Stomach (tissue), 8 donors: ENCODE measurements at regions not wholly inside any gene's neighbourhood (a gene's known extent, or its start where the extent isn't known, plus 50 kb on each side); places are given as distances from the start of the nearest gene placed in this dataset.
"Not testable (repeated sequence)": the region's sequence is repeated elsewhere in the genome, so short reads cannot be mapped to it uniquely, and the experiment has no call there.

Experiments used
- DNase-seq, 2 donors: peaks; one replicate each; pipeline versions ENCODE4 v3.0.0 to v3.0.0-alpha.2; 2013 to 2019
- H3K27ac ChIP-seq, 5 donors: fragments of 200-600 bp in 4 of 5; sonication (generic) in 4 of 5; one replicate each; pipeline ENCODE4 v1.5.1; 2013 to 2019; ENCODE audit warnings: mild to moderate bottlenecking in 1 of 5, moderate library complexity in 1 of 5
- H3K27me3 ChIP-seq, 3 donors: fragments of 200-600 bp; sonication (generic); one replicate each; pipeline ENCODE4 v1.5.1; 2017 to 2019; ENCODE audit warnings: mixed run types in 1 of 3
- H3K36me3 ChIP-seq, 4 donors: fragments of 200-600 bp; sonication (generic); 1 replicate in 3 of 4; 2 replicates in 1 of 4; pipeline ENCODE4 v1.5.1; 2016 to 2019
- H3K4me1 ChIP-seq, 4 donors: fragments of 200-600 bp; sonication (generic); one replicate each; pipeline ENCODE4 v1.5.1; 2016 to 2019
- H3K4me3 ChIP-seq, 4 donors: fragments of 200-600 bp; sonication (generic) in 3 of 4; one replicate each; pipeline ENCODE4 v1.5.1; 2016 to 2019; ENCODE audit warnings: mild to moderate bottlenecking in 1 of 4
- H3K9me3 ChIP-seq, 4 donors: fragments of 200-600 bp; sonication (generic); one replicate each; pipeline ENCODE4 v1.5.1; 2016 to 2019
- CTCF ChIP-seq, 7 experiments: fragments of 450-650 bp in 4 of 7; fragments of 200-600 bp in 3 of 7; sonication (generic) in 3 of 7; IDR thresholded peaks; one replicate each; pipeline ENCODE4 v1.5.1; 2016 to 2019; ENCODE audit warnings: antibody characterized with exemption in 7 of 7, control low read depth in 2 of 7, mild to moderate bottlenecking in 1 of 7
- EP300 ChIP-seq: sonication (generic); formaldehyde crosslinking; IDR thresholded peaks from one replicate; pipeline ENCODE4 v1.6.1; 2017; ENCODE audit warnings: antibody characterized with exemption
- POLR2A ChIP-seq, 4 donors: fragments of 450-650 bp; IDR thresholded peaks; one replicate each; pipeline ENCODE4 v1.6.1; 2016; ENCODE audit warnings: antibody characterized with exemption in 4 of 4, control low read depth in 2 of 4, mild to moderate bottlenecking in 1 of 4, moderate library complexity in 1 of 4
- POLR2AphosphoS5 ChIP-seq, 3 donors: sonication (generic); formaldehyde crosslinking; IDR thresholded peaks; one replicate each; pipeline ENCODE4 v1.6.1; 2016; ENCODE audit warnings: antibody characterized with exemption in 3 of 3
- WGBS, 5 donors: extraction: QIAGEN DNeasy Blood & Tissue Kit in 3 of 5; methylation state at CpG; one replicate each; pipeline versions ENCODE4 v1.1.5 to v1.1.7; 2013 to 2018; 5-methylcytosine and 5-hydroxymethylcytosine counted together
- intact Hi-C: fragments of 100-400 bp; cut with DNase I; formaldehyde crosslinking; loops from one replicate; pipeline ENCODE4 v1.15.1; 2023; ENCODE audit warnings: low total_unique reads
- donor health status: healthy with polysubstance abuse.
- donor health status: Bipolar disorder and iron deficiency.
- donor health status: healthy.

GRCh38 chr17:445839-446238, 93.2 kb upstream of the RPH3AL start, which contains the start of gene RFLNB:
TSS of gene RFLNB (minus strand) at chr17:445939.
- DNase-seq, H3K4me3 ChIP-seq, intact Hi-C loops, H3K4me1 ChIP-seq, H3K27me3 ChIP-seq, H3K27ac ChIP-seq, H3K9me3 ChIP-seq: not testable (repeated sequence)
- peaks cover 0 to 37% (median 27%) of the 10 kb centered on the region in 4 donors for H3K36me3 ChIP-seq
- WGBS, 5 donors = 85 to 92% (median 87%) methylated on average over 12 of the region's 12 CpGs

GRCh38 chr17:444879-445454, 92.4 kb upstream of the RPH3AL start:
- DNase-seq = no peak
- intact Hi-C loops = no loop called here

GRCh38 chr17:443109-443508, 90.5 kb upstream of the RPH3AL start:
- DNase-seq = no peak
- TF ChIP-seq EP300 (no peak), POLR2A (IDR thresholded peaks at IDR 0.05) (no peak), POLR2AphosphoS5 (IDR thresholded peaks at IDR 0.05) (no peak), CTCF (IDR thresholded peaks at IDR 0.05) (no peak)

More at GRCh38 chr17:444879-445454, 92.4 kb upstream of the RPH3AL start:
- Histone ChIP-seq H3K9me3 (no peaks in the 10 kb centered on the region), H3K36me3 (peaks cover 0 to 37% (median 27%) of the 10 kb centered on the region in 4 donors), H3K27me3 (no peaks in the 10 kb centered on the region), H3K4me3 (no peak overlapping the region), H3K4me1 (no peaks in the 10 kb centered on the region), H3K27ac (no peak overlapping the region)
- TF ChIP-seq POLR2AphosphoS5 (IDR thresholded peaks at IDR 0.05) (no peak), CTCF (IDR thresholded peaks at IDR 0.05) (no peak)
- 86 to 91% (median 89%) methylated on average over 7 of the region's 7 CpGs for WGBS, 5 donors

GRCh38 chr17:441155-441950, 88.7 kb upstream of the RPH3AL start:
- Histone ChIP-seq H3K9me3 (peaks cover 0 to 5% (median 0%) of the 10 kb centered on the region in 4 donors), H3K27ac (no peak overlapping the region), H3K36me3 (peaks cover 0 to 37% (median 27%) of the 10 kb centered on the region in 4 donors), H3K4me1 (no peaks in the 10 kb centered on the region), H3K4me3 (no peak overlapping the region), H3K27me3 (no peaks in the 10 kb centered on the region)
- TF ChIP-seq CTCF (IDR thresholded peaks at IDR 0.05) = no peak
- TF ChIP-seq POLR2AphosphoS5 (IDR thresholded peaks at IDR 0.05) = no peak
- TF ChIP-seq POLR2A (IDR thresholded peaks at IDR 0.05) = no peak
- TF ChIP-seq EP300 = no peak
- DNase-seq = no peak
- intact Hi-C loops = no loop called here
- WGBS, 5 donors = 92 to 95% (median 94%) methylated on average over 40 to 41 of the region's 41 CpGs

More at GRCh38 chr17:443109-443508, 90.5 kb upstream of the RPH3AL start:
- 94 to 97% (median 95%) methylated on average over 29 to 30 of the region's 30 CpGs for WGBS, 5 donors
- Histone ChIP-seq H3K27ac (no peak overlapping the region), H3K4me3 (no peak overlapping the region), H3K4me1 (no peaks in the 10 kb centered on the region), H3K36me3 (peaks cover 0 to 37% (median 27%) of the 10 kb centered on the region in 4 donors), H3K27me3 (no peaks in the 10 kb centered on the region), H3K9me3 (no peaks in the 10 kb centered on the region)
- intact Hi-C loops = no loop called here

GRCh38 chr17:438191-438590, 85.6 kb upstream of the RPH3AL start:
- Histone ChIP-seq H3K9me3 (peaks cover 0 to 17% (median 3%) of the 10 kb centered on the region in 4 donors), H3K4me3 (no peak overlapping the region), H3K27ac (no peak overlapping the region), H3K36me3 (peaks cover 0 to 23% (median 17%) of the 10 kb centered on the region in 4 donors), H3K27me3 (no peaks in the 10 kb centered on the region), H3K4me1 (no peaks in the 10 kb centered on the region)
- no peak for TF ChIP-seq EP300
- no peak for TF ChIP-seq CTCF (IDR thresholded peaks at IDR 0.05)
- TF ChIP-seq POLR2AphosphoS5 (IDR thresholded peaks at IDR 0.05) = no peak
- TF ChIP-seq POLR2A (IDR thresholded peaks at IDR 0.05) = no peak
- 84 to 94% (median 90%) methylated on average over 5 of the region's 5 CpGs for WGBS, 5 donors
- intact Hi-C loops = no loop called here
- no peak for DNase-seq
